ENCODE measurements at regions not wholly inside any gene's neighbourhood (a gene's known extent, or its start where the extent isn't known, plus 50 kb on each side); places are given as distances from the start of the nearest gene placed in this dataset.

DNA sequence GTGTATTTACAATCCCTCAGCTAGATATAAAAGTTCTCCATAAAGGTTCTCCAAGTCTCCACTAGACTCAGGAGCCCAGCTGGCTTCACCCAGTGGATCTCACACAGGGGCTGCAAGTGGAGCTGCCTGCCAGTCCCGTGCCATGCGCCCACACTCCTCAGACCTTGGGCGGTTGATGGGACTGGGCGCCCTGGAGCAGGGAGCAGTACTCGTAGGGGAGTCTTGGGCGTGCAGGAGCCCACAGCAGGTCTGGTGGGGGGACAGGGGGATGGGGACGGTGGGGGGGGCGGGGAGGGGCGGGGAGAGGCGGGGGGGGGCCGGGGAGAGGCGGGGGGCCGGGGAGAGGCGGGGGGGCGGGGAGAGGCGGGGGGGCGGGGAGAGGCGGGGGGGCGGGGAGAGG lies 54.7 kb upstream of the RND3 start:
- H2BK20ac ChIP-seq (ENCODE audit: low read depth, low read length, poor library complexity, severe bottlenecking): no peak overlapping the region
- H4K5ac ChIP-seq (ENCODE audit: insufficient read length, low read depth, low read length): no peak overlapping the region
- H3K9me3 ChIP-seq (ENCODE audit: control insufficient read depth, low read depth, low read length): no peaks in the 10 kb centered on the region
- H2BK12ac ChIP-seq (ENCODE audit: insufficient read length, low read depth, low read length): no peak overlapping the region
- H2BK15ac ChIP-seq (ENCODE audit: low read depth, low read length): no peak overlapping the region
- H4K91ac ChIP-seq (ENCODE audit: insufficient read length, low read depth, low read length): no peak overlapping the region
- H3K9me3 Mint-ChIP-seq: peaks cover 13 to 15% of the 10 kb centered on the region in 2 experiments; a peak in 4 of 5 replicates
- H3K79me2 ChIP-seq (ENCODE audit: insufficient read depth, low read length): no peaks in the 10 kb centered on the region
- H2BK5ac ChIP-seq (ENCODE audit: insufficient read length, low read length): no peak overlapping the region
- no peak overlapping the region for H3K18ac ChIP-seq (ENCODE audit: insufficient read length, low read depth, low read length)
- WGBS (ENCODE audit: extremely low coverage, insufficient read length, low lambda C conversion rate): no CpG with 5 or more reads among the region's 19 CpGs
- TF ChIP-seq, protein P1, sequence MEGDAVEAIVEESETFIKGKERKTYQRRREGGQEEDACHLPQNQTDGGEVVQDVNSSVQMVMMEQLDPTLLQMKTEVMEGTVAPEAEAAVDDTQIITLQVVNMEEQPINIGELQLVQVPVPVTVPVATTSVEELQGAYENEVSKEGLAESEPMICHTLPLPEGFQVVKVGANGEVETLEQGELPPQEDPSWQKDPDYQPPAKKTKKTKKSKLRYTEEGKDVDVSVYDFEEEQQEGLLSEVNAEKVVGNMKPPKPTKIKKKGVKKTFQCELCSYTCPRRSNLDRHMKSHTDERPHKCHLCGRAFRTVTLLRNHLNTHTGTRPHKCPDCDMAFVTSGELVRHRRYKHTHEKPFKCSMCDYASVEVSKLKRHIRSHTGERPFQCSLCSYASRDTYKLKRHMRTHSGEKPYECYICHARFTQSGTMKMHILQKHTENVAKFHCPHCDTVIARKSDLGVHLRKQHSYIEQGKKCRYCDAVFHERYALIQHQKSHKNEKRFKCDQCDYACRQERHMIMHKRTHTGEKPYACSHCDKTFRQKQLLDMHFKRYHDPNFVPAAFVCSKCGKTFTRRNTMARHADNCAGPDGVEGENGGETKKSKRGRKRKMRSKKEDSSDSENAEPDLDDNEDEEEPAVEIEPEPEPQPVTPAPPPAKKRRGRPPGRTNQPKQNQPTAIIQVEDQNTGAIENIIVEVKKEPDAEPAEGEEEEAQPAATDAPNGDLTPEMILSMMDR (conservative IDR thresholded peaks at IDR 0.05): no peak
- H3K79me1 ChIP-seq (ENCODE audit: insufficient read depth, low read depth, low read length, poor library complexity, severe bottlenecking): no peaks in the 10 kb centered on the region
- H3K4ac ChIP-seq (ENCODE audit: low read depth, low read length): no peak overlapping the region
- H3K23me2 ChIP-seq (ENCODE audit: insufficient read length, low read depth, low read length, poor library complexity, severe bottlenecking): no peaks in the 10 kb centered on the region
- no peaks in the 10 kb centered on the region for H3K27me3 ChIP-seq (ENCODE audit: insufficient read depth, low read length)
- no peaks in the 10 kb centered on the region for H3K4me1 ChIP-seq (ENCODE audit: insufficient read depth, low read length)
- no peak overlapping the region for H3K27ac Mint-ChIP-seq
- H4K8ac ChIP-seq (replicated peaks; ENCODE audit: insufficient read length, low read depth, low read length): no peak overlapping the region
- H3K4me1 Mint-ChIP-seq: no peaks in the 10 kb centered on the region
- H3K4me3 Mint-ChIP-seq: no peak overlapping the region
- H3K36me3 Mint-ChIP-seq (ENCODE audit: insufficient read depth in 1 of 3, low read depth in 3 of 3): peaks cover 4 to 23% (median 8%) of the 10 kb centered on the region in 3 experiments
- no peaks in the 10 kb centered on the region for H4K20me1 ChIP-seq (ENCODE audit: control insufficient read depth, insufficient read depth, insufficient read length)
- no peak overlapping the region for H3K27ac ChIP-seq (ENCODE audit: insufficient read length, low read depth, low read length)
- H3K56ac ChIP-seq (ENCODE audit: insufficient read length, low read depth, low read length): no peak overlapping the region
- no peaks in the 10 kb centered on the region for H3K27me3 Mint-ChIP-seq (ENCODE audit: low read depth)
- H3K14ac ChIP-seq (ENCODE audit: insufficient read depth, low read length): no peak overlapping the region
- no peak overlapping the region for H2AFZ ChIP-seq (ENCODE audit: low read length)
- H2AK5ac ChIP-seq (ENCODE audit: insufficient read length, low read length): no peak overlapping the region
- no peak overlapping the region for H3K23ac ChIP-seq (ENCODE audit: insufficient read length, low read depth, low read length)
- no peak overlapping the region for H3K9ac ChIP-seq (ENCODE audit: extremely low read depth, insufficient read length, low read length)
- no peak overlapping the region for H3K4me2 ChIP-seq (ENCODE audit: insufficient read depth, insufficient read length, low read length)
- DNase-seq: no peak
- no peak overlapping the region for H3T11ph ChIP-seq (ENCODE audit: low read length)
- H2BK120ac ChIP-seq (ENCODE audit: low read depth, low read length, poor library complexity, severe bottlenecking): no peak overlapping the region

Measured in H9 (cell line).